ENCODE measurements at regions not wholly inside any gene's neighbourhood (a gene's known extent, or its start where the extent isn't known, plus 50 kb on each side); places are given as distances from the start of the nearest gene placed in this dataset.

- Mint-ChIP-seq H3K9me3 (no peaks in the 10 kb centered on the region), H3K27me3 (peaks cover 11% of the 10 kb centered on the region), H3K36me3 (no peaks in the 10 kb centered on the region), H3K4me3 (no peak overlapping the region), H3K27ac (no peak overlapping the region), H3K4me1 (no peaks in the 10 kb centered on the region)
- ATAC-seq (ENCODE audit: low read depth) (no peak), DNase-seq (ENCODE audit: low spot score in 2 of 2) (no peak)
Observed at GRCh38 chr3:124113485-124113884, 121.6 kb upstream of the ROPN1 start.

GRCh38 chr3:124115279-124115678, 123.4 kb upstream of the ROPN1 start:
- H3K4me3 Mint-ChIP-seq = no peak overlapping the region
- no peaks in the 10 kb centered on the region for H3K9me3 Mint-ChIP-seq
- ATAC-seq (ENCODE audit: low read depth) (no peak), DNase-seq (ENCODE audit: low spot score in 2 of 2) (no peak)
- H3K36me3 Mint-ChIP-seq = no peaks in the 10 kb centered on the region
- no peak overlapping the region for H3K27ac Mint-ChIP-seq
- H3K4me1 Mint-ChIP-seq = no peaks in the 10 kb centered on the region
- H3K27me3 Mint-ChIP-seq = peaks cover 16% of the 10 kb centered on the region

- ATAC-seq (ENCODE audit: low read depth) = no peak
- Mint-ChIP-seq H3K4me3 (no peak overlapping the region), H3K4me1 (no peaks in the 10 kb centered on the region)
Observed at GRCh38 chr3:124115956-124116355, 124.0 kb upstream of the ROPN1 start.

GRCh38 chr3:124116906-124117305, 125.0 kb upstream of the ROPN1 start:
- no peak overlapping the region for H3K27ac Mint-ChIP-seq
- H3K9me3 Mint-ChIP-seq = no peaks in the 10 kb centered on the region
- H3K27me3 Mint-ChIP-seq = peaks cover 16% of the 10 kb centered on the region
- H3K4me3 Mint-ChIP-seq = no peak overlapping the region
- DNase-seq (ENCODE audit: low spot score in 2 of 2) (no peak), ATAC-seq (ENCODE audit: low read depth) (no peak)
- H3K4me1 Mint-ChIP-seq = no peaks in the 10 kb centered on the region
- H3K36me3 Mint-ChIP-seq = no peaks in the 10 kb centered on the region

More at GRCh38 chr3:124115956-124116355, 124.0 kb upstream of the ROPN1 start:
- Mint-ChIP-seq H3K36me3 (no peaks in the 10 kb centered on the region), H3K9me3 (no peaks in the 10 kb centered on the region), H3K27me3 (peaks cover 16% of the 10 kb centered on the region), H3K27ac (no peak overlapping the region)
- no peak for DNase-seq (ENCODE audit: low spot score in 2 of 2)

- DNase-seq (ENCODE audit: low spot score in 2 of 2) (no peak), ATAC-seq (ENCODE audit: low read depth) (no peak)
- no peaks in the 10 kb centered on the region for H3K36me3 Mint-ChIP-seq
- H3K27ac Mint-ChIP-seq = no peak overlapping the region
- H3K4me1 Mint-ChIP-seq = no peaks in the 10 kb centered on the region
- no peak overlapping the region for H3K4me3 Mint-ChIP-seq
- H3K9me3 Mint-ChIP-seq = no peaks in the 10 kb centered on the region
- H3K27me3 Mint-ChIP-seq = peaks cover 14% of the 10 kb centered on the region
Observed at GRCh38 chr3:124117486-124117885, 125.6 kb upstream of the ROPN1 start.

- Mint-ChIP-seq H3K4me3 (no peak overlapping the region), H3K27me3 (peaks cover 13% of the 10 kb centered on the region), H3K27ac (no peak overlapping the region), H3K4me1 (no peaks in the 10 kb centered on the region), H3K36me3 (no peaks in the 10 kb centered on the region), H3K9me3 (no peaks in the 10 kb centered on the region)
- ATAC-seq (ENCODE audit: low read depth) (no peak), DNase-seq (ENCODE audit: low spot score in 2 of 2) (no peak)
Observed at GRCh38 chr3:124118397-124118796, 126.5 kb upstream of the ROPN1 start.

- Mint-ChIP-seq H3K4me3 (no peak overlapping the region), H3K9me3 (peaks cover 1% of the 10 kb centered on the region), H3K36me3 (no peaks in the 10 kb centered on the region), H3K27ac (no peak overlapping the region), H3K27me3 (peaks cover 15% of the 10 kb centered on the region), H3K4me1 (no peaks in the 10 kb centered on the region)
- no peak for DNase-seq (ENCODE audit: low spot score in 2 of 2)
- no peak for ATAC-seq (ENCODE audit: low read depth)
Observed at GRCh38 chr3:124119056-124119716, 127.3 kb upstream of the ROPN1 start.

- Mint-ChIP-seq H3K27ac (no peak overlapping the region), H3K4me1 (no peaks in the 10 kb centered on the region), H3K9me3 (peaks cover 1% of the 10 kb centered on the region), H3K27me3 (peaks cover 12% of the 10 kb centered on the region), H3K4me3 (no peak overlapping the region), H3K36me3 (no peaks in the 10 kb centered on the region)
- DNase-seq (ENCODE audit: low spot score in 2 of 2) = no peak
- no peak for ATAC-seq (ENCODE audit: low read depth)
Observed at GRCh38 chr3:124121379-124122312, 129.7 kb upstream of the ROPN1 start.

- Mint-ChIP-seq H3K27me3 (peaks cover 14% of the 10 kb centered on the region), H3K9me3 (peaks cover 1% of the 10 kb centered on the region), H3K4me1 (no peaks in the 10 kb centered on the region), H3K36me3 (no peaks in the 10 kb centered on the region), H3K27ac (no peak overlapping the region), H3K4me3 (no peak overlapping the region)
- DNase-seq (ENCODE audit: low spot score in 2 of 2) (no peak), ATAC-seq (ENCODE audit: low read depth) (no peak)
Observed at GRCh38 chr3:124125315-124125714, 133.4 kb upstream of the ROPN1 start.

GRCh38 chr3:124126436-124127023, 134.6 kb upstream of the ROPN1 start:
- Mint-ChIP-seq H3K9me3 (peaks cover 1% of the 10 kb centered on the region), H3K4me3 (no peak overlapping the region)

GRCh38 chr3:124131158-124131557, 139.2 kb upstream of the ROPN1 start:
- DNase-seq (ENCODE audit: low spot score in 2 of 2) = no peak
- ATAC-seq (ENCODE audit: low read depth) = no peak
- peaks cover 2% of the 10 kb centered on the region for H3K4me1 Mint-ChIP-seq
- H3K27ac Mint-ChIP-seq = no peak overlapping the region
- H3K27me3 Mint-ChIP-seq = peaks cover 16% of the 10 kb centered on the region
- no peak overlapping the region for H3K4me3 Mint-ChIP-seq
- no peaks in the 10 kb centered on the region for H3K9me3 Mint-ChIP-seq
- no peaks in the 10 kb centered on the region for H3K36me3 Mint-ChIP-seq

More at GRCh38 chr3:124126436-124127023, 134.6 kb upstream of the ROPN1 start:
- peaks cover 18% of the 10 kb centered on the region for H3K27me3 Mint-ChIP-seq
- H3K36me3 Mint-ChIP-seq = no peaks in the 10 kb centered on the region
- DNase-seq (ENCODE audit: low spot score in 2 of 2) = no peak
- ATAC-seq (ENCODE audit: low read depth) = no peak
- H3K4me1 Mint-ChIP-seq = no peaks in the 10 kb centered on the region
- H3K27ac Mint-ChIP-seq = no peak overlapping the region

- DNase-seq (ENCODE audit: low spot score in 2 of 2) (no peak), ATAC-seq (ENCODE audit: low read depth) (no peak)
- no peaks in the 10 kb centered on the region for H3K9me3 Mint-ChIP-seq
- H3K4me3 Mint-ChIP-seq = no peak overlapping the region
- no peak overlapping the region for H3K27ac Mint-ChIP-seq
- peaks cover 2% of the 10 kb centered on the region for H3K4me1 Mint-ChIP-seq
- H3K36me3 Mint-ChIP-seq = no peaks in the 10 kb centered on the region
- H3K27me3 Mint-ChIP-seq = peaks cover 16% of the 10 kb centered on the region
Observed at GRCh38 chr3:124131580-124131979, 139.7 kb upstream of the ROPN1 start.

GRCh38 chr3:124132813-124133212, 140.9 kb upstream of the ROPN1 start:
- H3K4me3 Mint-ChIP-seq = no peak overlapping the region
- H3K36me3 Mint-ChIP-seq = no peaks in the 10 kb centered on the region
- H3K27ac Mint-ChIP-seq = no peak overlapping the region
- no peak for ATAC-seq (ENCODE audit: low read depth)
- DNase-seq (ENCODE audit: low spot score in 2 of 2) = no peak
- peaks cover 2% of the 10 kb centered on the region for H3K4me1 Mint-ChIP-seq
- no peaks in the 10 kb centered on the region for H3K9me3 Mint-ChIP-seq
- H3K27me3 Mint-ChIP-seq = peaks cover 18% of the 10 kb centered on the region

GRCh38 chr3:124133366-124133940, 141.5 kb upstream of the ROPN1 start:
- Mint-ChIP-seq H3K4me3 (no peak overlapping the region), H3K27me3 (peaks cover 16% of the 10 kb centered on the region), H3K27ac (no peak overlapping the region), H3K36me3 (no peaks in the 10 kb centered on the region), H3K9me3 (no peaks in the 10 kb centered on the region), H3K4me1 (peaks cover 2% of the 10 kb centered on the region)
- no peak for ATAC-seq (ENCODE audit: low read depth)
- no peak for DNase-seq (ENCODE audit: low spot score in 2 of 2)

Data from memory B cell (primary cell).